ENCODE measurements at regions not wholly inside any gene's neighbourhood (a gene's known extent, or its start where the extent isn't known, plus 50 kb on each side); places are given as distances from the start of the nearest gene placed in this dataset.

DNA sequence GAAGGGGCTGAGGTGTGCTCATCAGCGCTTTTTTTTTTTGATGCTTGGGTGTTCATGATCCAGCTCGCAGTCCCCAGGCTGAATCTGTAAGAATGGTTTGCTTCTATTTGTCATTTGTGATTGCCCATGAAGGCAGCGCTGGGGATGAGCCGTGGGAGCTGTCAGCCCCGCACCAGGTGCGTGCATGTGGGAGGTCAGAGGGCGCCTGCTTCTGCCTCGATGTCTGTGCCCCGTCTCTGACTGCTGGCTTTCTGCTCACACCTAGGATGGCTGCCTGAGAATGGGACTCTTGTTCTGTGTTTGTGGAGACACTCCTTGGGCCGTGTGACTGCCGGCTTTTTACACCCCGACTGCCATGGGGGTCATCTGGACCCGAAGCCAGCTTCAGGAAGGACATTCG lies 141.2 kb upstream of the RTL1 start:
- H3K4me1 ChIP-seq (ENCODE audit: insufficient read depth, low read length), result peaks cover 15% of the 10 kb centered on the region
- no peak for DNase-seq (ENCODE audit: low spot score)
- H3K79me2 ChIP-seq (ENCODE audit: insufficient read depth, low read length), result no peaks in the 10 kb centered on the region
- intact Hi-C loops (cut with micrococcal nuclease; ENCODE audit: unreplicated experiment) (no loop called here), in situ Hi-C loops (cut with HindIII; ENCODE audit: extremely low pct_ligation_motif_present, low pct_unique_long_range_greater_than_20kb) (no loop called here)
- no peak for ATAC-seq
- FAIRE-seq, result no peak
- ChIA-PET POLR2A (no interaction called here), CTCF (ENCODE audit: low intra/inter-chr PET ratio, low total read pairs) (no interaction called here)
- no peak overlapping the region for H3K4me2 ChIP-seq (ENCODE audit: low read depth, low read length)
- TF ChIP-seq ZNF337 (CRISPR knock-in tag; IDR thresholded peaks at IDR 0.05; ENCODE audit: borderline replicate concordance, low read depth) (no peak), ZSCAN31 (CRISPR knock-in tag; IDR thresholded peaks at IDR 0.05; ENCODE audit: low read depth) (no peak), GABPB1 (CRISPR knock-in tag; IDR thresholded peaks at IDR 0.05) (no peak)
- WGBS (ENCODE audit: low lambda C conversion rate), result 82% methylated on average over 2 of the region's 14 CpGs
- H3K9ac ChIP-seq (ENCODE audit: insufficient read depth, low read depth, low read length), result no peak overlapping the region
- H3K4me3 ChIP-seq (replicated peaks in 1 of 3; ENCODE audit: insufficient read depth in 1 of 3, low read depth in 2 of 3, low read length in 3 of 3), result no peak overlapping the region
- no peak overlapping the region for H3K27ac ChIP-seq (ENCODE audit: extremely low read length, insufficient read depth, low read length)
- H3K9me3 ChIP-seq (ENCODE audit: low read length), result no peaks in the 10 kb centered on the region
- no peaks in the 10 kb centered on the region for H3K36me3 ChIP-seq (replicated peaks in 1 of 2; ENCODE audit: control insufficient read depth in 1 of 2, insufficient read depth in 2 of 2, low read length in 2 of 2)
- no peak overlapping the region for H2AFZ ChIP-seq (ENCODE audit: low read length)
- H3K27me3 ChIP-seq (ENCODE audit: control insufficient read depth in 1 of 2, insufficient read depth in 2 of 2, low read length in 2 of 2), result peaks cover 13 to 92% of the 10 kb centered on the region in 2 experiments
- BruUV-seq (replicated peaks), result no TSS peak
- peaks cover 10% of the 10 kb centered on the region; the same call in 1 of the 2 replicates for H4K20me1 ChIP-seq (ENCODE audit: insufficient read depth, low read length)

- Histone ChIP-seq H3K4me1 (ENCODE audit: insufficient read depth, low read length) (peaks cover 11% of the 10 kb centered on the region), H4K20me1 (ENCODE audit: insufficient read depth, low read length) (peaks cover 5% of the 10 kb centered on the region; the same call in 1 of the 2 replicates), H3K9ac (ENCODE audit: insufficient read depth, low read depth, low read length) (no peak overlapping the region), H3K4me2 (ENCODE audit: low read depth, low read length) (no peak overlapping the region), H3K36me3 (replicated peaks in 1 of 2; ENCODE audit: control insufficient read depth in 1 of 2, insufficient read depth in 2 of 2, low read length in 2 of 2) (no peaks in the 10 kb centered on the region), H3K27me3 (ENCODE audit: control insufficient read depth in 1 of 2, insufficient read depth in 2 of 2, low read length in 2 of 2) (peaks cover 14 to 92% of the 10 kb centered on the region in 2 experiments; a peak in 4 of 5 replicates), H3K4me3 (replicated peaks in 1 of 3; ENCODE audit: insufficient read depth in 1 of 3, low read depth in 2 of 3, low read length in 3 of 3) (no peak overlapping the region), H3K79me2 (ENCODE audit: insufficient read depth, low read length) (no peaks in the 10 kb centered on the region), H3K27ac (ENCODE audit: extremely low read length, insufficient read depth, low read length) (no peak overlapping the region), H3K9me3 (ENCODE audit: low read length) (no peaks in the 10 kb centered on the region), H2AFZ (ENCODE audit: low read length) (no peak overlapping the region)
- in situ Hi-C loops (cut with HindIII; ENCODE audit: extremely low pct_ligation_motif_present, low pct_unique_long_range_greater_than_20kb), result no loop called here
- POLR2A ChIA-PET, result no interaction called here
- TF ChIP-seq ZFP62 (CRISPR knock-in tag; IDR thresholded peaks at IDR 0.05), result no peak
- no TSS peak for BruUV-seq (replicated peaks)
- 0% methylated on average over 2 of the region's 9 CpGs for WGBS (ENCODE audit: low lambda C conversion rate)
- intact Hi-C loops (cut with micrococcal nuclease; ENCODE audit: unreplicated experiment), result no loop called here
- DNase-seq (ENCODE audit: low spot score) (no peak), FAIRE-seq (no peak), ATAC-seq (no peak)
- CTCF ChIA-PET (ENCODE audit: low intra/inter-chr PET ratio, low total read pairs), result no interaction called here
Measured at GRCh38 chr14:101045511-101045910, 142.0 kb upstream of the RTL1 start.
